Activated CD8-positive, alpha-beta memory T cell treated with anti-CD3 and anti-CD28 coated beads for 48 hours (primary cell): ENCODE measurements at regions not wholly inside any gene's neighbourhood (a gene's known extent, or its start where the extent isn't known, plus 50 kb on each side); places are given as distances from the start of the nearest gene placed in this dataset.
"Not testable (repeated sequence)": the region's sequence is repeated elsewhere in the genome, so short reads cannot be mapped to it uniquely, and the experiment has no call there.

Experiments
- DNase-seq, 3 experiments: peaks; one replicate each; pipeline ENCODE4 v3.0.0-alpha.2; 2020; ENCODE audit warnings: low read depth in 2 of 3, low spot score in 2 of 3

DNA sequence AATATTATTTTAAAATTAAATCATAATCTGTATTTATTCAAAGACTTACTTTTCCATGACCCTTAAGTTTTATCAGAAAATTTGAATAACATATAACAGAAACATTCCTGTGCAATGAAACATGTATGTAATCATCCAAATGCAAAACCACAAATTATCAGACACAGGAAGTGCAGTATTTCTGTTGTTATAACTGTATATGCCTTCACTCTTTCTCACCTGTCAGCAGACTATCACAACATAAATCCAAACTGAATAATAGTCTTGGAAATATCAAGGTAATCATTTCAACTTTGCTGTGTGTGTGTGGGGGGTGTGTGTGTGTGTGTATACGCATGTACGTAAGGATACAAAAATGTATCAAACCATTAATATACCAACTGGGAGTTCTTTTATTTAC, 285.9 kb downstream of the SLC7A11 start:
- no peak for DNase-seq

DNA sequence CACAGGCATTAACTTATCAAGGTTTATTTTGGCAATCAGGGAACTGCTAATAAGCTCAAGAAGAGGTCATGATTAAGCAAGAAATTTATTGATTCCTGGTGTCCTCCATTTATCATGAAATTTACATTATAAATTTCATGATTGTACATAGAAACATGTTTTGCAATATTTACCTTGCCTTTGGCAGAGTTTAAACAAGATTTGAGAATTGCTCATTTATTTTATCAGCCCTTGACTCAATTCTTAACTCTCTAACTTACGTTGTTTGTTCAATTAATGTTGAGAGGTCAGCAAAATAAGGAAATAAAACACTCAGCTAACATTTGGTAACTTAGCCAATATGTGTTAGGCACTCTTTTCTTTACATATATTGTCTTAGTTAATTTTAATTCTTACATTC, 286.6 kb downstream of the SLC7A11 start:
- DNase-seq = no peak

DNA sequence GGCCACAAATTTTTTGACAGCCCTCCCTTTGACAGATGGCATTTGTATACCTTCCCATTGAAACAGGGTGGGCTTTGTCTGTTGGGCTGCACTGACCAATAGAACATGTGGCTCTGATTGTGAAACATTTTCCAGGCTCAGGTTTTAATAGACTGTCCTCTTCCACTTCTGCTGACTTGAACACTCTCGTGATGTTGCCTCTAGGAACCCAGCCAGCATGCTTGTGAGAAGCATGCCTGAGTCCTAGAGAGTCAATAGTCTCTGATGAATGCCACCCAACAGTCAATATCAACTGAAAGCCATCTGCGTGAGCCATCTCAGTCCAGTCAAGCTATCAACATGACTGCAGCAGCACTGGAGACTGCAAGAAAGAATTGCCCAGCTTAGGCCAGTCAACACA, 290.0 kb downstream of the SLC7A11 start:
- DNase-seq = no peak

DNA sequence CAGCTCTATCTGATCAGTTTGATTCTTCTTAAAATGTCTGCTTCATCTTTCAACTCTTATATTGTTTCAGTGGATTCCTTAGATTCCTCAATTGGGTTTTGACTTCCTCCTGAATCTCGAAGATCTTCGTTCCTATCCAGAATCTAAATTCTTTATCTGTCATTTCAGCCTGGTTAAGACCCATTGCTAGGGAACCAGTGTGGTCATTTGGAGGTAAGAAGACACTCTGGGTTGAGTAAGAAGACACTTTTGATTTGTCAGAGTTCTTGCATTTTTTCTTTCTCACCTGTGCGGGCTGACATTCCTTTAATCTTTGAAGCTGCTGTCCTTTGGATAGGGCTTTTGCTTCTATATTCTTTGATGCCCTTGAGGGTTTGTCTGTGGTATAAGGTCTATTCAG, 291.9 kb downstream of the SLC7A11 start:
- DNase-seq = no peak

DNA sequence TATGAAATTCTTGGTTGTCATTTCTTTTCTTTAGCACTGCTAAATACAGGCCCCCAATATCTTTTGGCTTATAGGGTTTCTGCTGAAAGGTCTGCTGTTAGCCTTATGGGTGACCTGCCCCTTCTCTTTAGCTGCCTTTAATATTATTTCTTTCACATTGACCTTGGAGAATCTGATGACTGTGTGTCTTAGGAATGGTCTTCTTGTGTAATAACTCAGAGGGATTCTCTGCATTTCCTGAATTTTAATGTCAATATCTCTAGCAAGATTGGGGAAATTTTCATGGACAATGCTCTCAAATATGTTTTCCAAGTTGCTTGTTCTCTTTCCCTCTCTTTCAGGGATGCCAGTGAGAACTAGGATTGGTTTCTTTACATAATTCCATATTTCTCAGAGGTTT, 292.4 kb downstream of the SLC7A11 start:
- no peak for DNase-seq

DNA sequence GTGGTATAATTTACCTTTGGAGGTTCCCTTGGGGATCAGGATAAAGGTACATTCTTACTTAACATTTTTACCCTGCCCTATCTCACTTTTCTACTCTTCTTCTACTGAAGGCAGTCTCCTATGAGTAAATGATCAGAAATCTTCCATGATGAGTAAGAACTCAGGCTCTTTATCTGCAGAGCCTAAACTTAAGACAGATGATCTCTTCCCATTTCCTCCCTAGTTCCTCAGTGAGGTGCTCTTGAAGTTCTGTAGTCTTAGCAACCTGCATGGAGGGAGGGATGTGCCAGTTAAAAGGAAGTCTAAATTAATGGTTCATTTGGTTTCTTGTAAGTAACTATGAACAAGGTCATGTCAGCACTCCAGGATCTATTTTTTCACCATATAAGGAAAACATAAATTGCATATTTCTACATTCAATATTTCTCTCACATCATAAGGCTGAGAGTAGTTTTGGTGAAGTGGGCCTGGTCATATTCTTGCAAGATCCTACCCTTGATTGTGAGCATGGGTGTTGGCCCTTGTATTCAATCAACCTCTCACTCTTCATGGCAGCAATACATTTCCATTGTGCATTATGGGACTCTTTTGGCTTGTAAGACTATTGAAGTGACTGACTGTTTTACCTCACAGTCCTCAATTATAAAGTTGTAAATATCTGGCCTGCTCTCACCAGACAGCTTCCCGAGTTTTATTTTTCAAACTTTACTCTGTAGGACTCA, 295.5 kb downstream of the SLC7A11 start:
- DNase-seq = no peak

DNA sequence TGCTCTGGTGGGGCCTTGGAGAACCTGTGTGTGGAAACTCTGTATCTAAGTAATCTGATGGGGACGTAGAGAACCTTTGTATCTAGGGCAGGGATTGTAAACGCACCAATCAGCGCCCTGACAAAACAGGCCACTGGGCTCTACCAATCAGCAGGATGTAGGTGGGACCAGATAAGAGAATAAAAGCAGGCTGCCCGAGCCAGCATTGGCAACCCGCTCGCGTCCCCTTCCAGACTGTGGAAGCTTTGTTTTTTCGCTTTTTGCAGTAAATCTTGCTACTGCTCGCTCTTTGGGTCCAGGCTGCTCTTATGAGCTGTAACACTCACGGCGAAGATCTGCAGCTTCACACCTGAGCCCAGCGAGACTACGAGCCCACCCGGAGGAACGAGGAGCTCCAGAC, 299.3 kb downstream of the SLC7A11 start:
- not testable (repeated sequence) for DNase-seq

DNA sequence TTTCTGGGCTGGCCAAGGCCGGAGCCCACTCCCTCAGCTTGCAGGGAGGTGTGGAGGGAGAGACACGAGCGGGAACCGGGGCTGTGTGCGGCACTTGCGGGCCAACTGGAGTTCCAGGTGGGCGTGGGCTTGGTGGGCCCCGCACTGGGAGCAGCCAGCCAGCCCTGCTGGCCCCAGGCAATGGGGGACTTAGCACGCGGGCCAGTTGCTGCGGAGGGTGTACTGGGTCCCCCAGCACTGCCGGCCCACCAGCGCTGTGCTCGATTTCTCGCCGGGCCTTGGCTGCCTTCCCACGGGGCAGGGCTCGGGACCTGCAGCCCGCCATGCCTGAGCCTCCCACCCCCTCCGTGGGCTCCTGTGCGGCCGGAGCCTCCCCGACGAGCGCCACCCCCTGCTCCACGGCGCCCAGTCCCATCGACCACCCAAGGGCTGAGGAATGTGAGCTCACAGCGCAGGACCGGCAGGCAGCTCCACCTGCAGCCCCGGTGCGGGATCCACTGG, 300.1 kb downstream of the SLC7A11 start:
- not testable (repeated sequence) for DNase-seq

DNA sequence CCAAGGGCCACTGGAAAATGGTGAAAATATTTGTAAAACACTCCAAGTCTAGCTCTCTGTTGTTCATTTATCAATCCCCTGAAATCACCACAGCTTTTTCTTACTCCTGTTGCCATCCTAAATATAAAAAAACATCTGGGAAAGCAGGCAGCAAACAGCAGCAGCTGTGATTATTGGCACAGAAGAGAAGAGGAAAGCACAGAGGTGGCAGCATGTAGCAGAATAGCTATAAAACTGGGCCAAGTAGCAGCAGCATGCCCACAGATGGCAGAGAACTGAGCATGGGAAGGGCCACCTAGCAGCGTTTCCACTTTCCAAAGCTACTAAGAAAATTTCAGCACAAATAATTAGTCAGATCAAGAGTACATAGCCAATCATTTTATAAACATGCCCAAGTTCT, 307.2 kb downstream of the SLC7A11 start:
- DNase-seq = no peak

DNA sequence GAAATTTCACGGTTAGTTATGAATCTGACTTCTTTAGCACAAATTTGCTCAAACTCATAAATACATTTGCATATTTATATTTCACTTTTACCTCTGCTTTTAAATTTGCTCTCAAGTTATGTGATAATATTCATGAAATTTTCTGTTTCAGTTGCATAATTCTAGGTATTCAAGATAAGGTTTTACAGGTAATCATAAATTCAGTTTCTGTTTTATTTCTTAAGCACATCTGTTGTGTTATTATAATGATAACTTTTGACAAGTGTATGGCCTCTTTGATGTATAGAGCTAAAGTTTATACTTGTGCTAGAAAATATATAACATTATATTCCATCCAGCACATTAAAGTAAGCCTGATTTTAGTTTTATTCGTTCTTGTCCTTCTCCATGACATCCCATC, 308.1 kb downstream of the SLC7A11 start:
- no peak for DNase-seq

DNA sequence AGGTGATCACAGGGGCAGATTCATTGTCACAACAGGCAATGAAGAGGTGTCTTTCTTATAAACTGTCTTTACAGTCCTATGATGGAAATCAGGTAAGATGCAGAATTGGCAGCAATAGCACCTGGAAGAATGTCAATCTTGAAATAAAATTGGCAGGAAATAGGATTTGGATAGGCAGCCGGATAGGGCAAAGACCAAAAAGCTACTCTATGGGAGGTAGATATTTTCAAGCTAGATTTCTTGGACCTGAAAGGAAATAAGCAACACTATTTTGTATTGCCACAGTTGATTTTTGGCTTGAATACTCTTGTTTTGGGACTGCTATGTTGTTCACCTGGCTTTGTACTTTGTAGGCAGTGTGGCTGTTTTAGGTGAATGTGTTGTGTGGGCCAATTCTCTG, 314.2 kb downstream of the SLC7A11 start:
- no peak for DNase-seq

DNA sequence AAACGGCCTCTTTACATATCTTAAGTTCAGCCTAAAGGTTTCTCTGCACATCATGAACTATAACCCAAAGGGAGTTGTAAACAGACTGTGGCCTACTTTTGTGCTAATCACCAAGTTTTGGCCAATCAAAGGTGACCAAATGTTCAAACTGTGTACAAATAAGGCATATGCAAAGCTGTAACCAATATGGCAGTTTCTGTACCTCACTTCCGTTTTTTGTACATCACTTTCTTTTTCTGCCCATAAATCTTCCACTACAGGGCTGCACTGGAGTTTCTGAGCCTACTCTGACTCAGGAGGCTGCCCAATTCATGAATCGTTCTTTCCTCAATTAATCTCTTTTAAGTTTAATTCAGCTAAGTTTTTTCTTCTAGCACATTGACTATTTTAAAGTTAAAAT, 318.7 kb downstream of the SLC7A11 start:
- no peak for DNase-seq

DNA sequence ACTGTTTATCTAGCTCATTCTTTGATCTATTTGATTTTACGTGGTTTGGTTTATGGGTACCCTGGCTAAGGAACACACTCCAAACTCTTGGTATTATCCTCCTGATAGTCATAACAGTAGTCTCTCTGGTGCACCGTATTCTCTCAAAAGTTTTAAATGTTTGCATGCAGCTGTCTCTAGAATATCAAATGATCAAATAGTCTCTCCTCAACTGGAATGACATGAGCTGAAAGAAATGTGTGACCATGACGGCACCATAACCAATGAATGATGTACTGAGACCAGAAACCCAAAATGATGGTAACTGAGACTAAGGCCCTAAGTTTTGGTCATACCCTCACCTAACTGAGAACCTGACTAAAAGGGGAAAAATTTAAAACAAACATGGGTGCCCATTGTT, 319.4 kb downstream of the SLC7A11 start:
- no peak for DNase-seq

DNA sequence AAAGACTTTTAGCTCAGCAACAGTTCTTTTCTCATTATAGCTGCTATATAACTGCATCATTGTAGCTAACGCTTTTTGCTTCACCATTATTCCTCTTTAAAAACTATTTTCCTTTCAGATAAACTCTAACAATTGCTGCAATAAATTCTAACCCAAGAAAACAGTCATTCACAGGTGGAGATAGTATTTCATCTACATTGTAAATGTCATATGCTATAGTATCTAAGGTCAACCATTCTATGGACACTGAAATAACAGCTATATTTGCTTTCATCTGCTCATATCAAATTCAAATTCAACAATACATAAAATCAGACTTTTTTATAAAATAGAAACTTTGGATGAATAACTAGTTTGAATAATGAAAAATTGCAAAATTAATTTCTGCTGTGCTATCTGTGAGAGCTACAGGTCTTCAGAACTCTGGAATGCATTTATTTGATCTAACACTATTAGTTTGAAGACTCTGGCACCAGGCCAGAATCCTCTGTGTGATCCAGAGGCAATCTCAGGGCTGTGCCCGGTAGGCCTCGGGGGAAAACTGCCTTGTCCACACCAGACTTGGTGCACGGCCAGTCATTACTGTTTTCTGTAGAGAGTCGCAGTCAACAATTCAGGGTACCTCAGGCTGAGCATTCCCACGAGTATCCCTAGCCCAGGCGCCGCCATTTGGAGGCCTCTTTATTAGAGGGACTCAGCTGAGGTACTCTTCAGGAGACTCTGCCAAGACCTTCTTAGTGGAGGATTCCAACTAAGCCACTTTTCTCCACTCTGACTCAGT, 332.4 kb downstream of the SLC7A11 start:
- DNase-seq = no peak

DNA sequence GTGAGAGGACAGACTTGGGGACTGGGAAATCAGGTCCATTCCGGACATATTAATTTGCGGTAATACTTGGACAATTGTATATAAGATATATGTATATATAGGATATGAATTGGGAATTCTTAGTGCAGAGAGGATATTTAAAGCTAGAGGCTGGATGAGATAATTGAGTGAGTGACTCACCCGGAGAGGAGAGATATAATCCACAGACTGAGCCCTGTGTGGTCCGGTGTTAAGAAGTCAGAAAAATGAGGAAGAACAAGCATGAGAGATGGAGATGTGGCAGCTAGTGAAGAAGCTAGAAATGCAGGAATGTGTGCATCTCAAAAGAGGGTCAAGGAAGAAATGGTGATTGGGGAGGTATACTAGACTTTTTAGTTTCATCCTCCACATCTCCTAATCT, 336.2 kb downstream of the SLC7A11 start:
- DNase-seq = no peak

DNA sequence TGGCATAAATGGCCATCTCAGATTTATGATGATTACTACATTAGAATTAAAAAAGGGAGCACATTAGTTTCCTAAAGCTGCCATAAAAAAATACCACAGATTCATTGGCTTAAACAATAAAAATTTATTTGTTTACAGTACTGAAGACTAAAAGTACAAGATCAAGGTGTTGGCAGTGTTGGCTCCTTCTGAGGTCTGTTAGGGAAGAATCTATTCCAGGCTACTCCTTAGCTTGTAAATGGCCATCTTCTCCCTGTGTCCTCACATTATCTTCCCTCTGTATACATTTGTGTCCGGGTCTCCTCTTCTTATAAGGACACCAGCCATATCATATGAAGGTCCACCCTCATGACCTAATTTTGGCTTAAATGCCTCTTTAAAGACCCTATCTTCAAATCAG, 341.0 kb downstream of the SLC7A11 start:
- no peak for DNase-seq

DNA sequence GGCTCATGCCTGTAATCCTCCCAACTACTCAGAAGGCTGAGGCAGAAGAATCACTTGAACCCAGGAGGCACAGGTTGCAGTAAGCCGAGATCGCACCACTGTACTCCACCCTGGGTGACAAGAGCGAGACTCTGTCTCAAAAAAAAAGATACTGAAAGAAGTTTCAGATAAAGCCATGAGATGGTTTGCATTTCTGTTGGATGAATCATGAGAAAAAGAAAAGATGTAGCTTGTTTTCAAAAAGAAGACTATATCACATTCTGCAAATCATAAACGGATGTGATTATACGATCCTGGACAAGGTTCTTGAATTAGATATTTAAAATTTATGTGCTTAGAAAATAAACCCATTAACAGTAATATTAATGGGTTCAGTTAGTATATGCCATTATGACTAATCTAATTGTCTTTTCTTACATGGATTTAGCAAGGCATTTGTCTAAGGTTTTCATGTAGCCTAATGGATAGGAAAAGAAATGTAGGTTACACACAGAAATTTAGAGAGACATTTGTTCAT, 345.9 kb downstream of the SLC7A11 start:
- DNase-seq = no peak

DNA sequence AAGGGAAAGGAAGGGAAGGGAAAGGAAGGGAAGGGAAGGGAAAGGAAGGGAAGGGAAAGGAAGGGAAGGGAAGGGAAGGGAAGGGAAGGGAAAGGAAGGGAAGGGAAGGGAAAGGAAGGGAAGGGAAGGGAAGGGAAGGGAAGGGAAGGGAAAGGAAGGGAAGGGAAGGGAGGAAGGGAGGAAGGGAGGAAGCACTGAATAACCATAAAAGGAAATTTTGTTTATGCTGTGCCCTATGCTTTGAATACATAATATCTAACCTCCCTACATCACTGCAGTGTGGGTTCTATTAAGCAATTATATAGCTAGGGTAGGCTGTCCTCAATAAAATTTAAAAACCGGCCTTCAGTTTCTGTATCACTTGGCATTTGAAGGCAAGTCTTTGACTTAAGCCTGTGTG, 346.6 kb downstream of the SLC7A11 start:
- DNase-seq = not testable (repeated sequence)

DNA sequence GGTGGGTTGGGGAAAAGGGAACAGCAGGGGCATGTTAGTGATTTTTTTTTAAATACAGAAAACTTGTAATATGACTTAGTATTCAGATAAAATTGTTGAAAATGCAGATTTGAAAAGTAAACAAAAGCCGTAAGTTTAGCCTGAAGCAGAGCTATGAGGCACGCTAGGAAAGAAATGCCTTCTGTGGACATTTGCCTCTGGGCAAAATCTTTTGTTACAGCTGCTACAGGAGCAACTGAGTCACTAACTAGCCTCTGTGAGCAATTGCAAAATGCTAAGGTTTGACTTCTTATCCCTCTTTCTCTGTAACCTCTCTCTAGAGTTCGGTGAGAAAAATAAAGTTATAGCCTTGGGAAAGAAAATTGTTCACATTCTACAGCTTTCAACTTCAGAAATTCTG, 350.0 kb downstream of the SLC7A11 start:
- DNase-seq = no peak

DNA sequence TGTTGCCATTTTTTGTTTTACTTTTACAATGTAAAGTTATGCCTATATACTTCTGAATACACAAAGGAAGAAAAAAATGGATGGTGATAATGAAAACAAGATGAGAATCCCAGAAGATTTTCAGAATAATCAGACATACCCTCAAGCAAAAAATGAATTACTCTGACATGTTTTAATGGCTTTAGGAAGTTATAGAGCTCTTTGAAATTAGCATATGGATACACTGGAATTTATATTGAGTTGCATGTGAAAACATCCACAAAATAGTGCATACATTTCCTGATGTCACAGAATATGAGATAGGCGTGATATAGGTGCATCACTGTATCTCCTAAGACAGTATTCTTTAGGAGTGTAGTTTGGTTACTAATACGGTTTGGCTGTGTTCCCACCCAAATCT, 351.3 kb downstream of the SLC7A11 start:
- DNase-seq = no peak

DNA sequence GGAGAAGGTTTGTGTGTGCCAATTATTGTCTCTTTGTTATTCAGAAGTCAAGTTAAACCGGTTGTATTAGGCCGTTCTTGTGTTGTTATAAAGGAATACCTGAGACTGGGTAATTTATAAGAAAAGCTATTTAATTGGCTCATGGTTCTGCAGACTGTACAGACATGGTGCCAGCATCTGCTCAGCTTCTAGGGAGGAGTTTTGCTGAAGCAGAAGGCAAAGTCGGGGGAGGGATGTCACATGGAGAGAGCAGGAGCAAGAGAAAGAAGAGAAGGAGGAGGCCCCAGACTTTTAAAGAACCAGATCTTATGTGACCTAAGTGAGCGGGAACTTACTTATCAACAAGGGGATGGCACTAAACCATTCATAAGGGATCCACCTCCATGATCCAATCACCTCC, 349.3 kb upstream of the PCDH18 start:
- DNase-seq = no peak

DNA sequence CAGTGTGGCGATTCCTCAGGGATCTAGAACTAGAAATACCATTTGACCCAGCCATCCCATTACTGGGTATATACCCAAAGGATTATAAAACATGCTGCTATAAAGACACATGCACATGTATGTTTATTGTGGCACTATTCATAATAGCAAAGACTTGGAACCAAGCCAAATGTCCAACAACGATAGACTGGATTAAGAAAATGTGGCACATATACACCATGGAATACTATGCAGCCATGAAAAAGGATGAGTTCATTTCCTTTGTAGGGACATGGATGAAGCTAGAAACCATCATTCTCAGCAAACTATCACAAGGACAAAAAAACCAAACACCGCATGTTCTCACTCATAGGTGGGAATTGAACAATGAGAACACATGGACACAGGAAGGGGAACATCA, 335.8 kb upstream of the PCDH18 start:
- not testable (repeated sequence) for DNase-seq
